HG02970 (cell line): ENCODE measurements at regions not wholly inside any gene's neighbourhood (a gene's known extent, or its start where the extent isn't known, plus 50 kb on each side); places are given as distances from the start of the nearest gene placed in this dataset.

ENCODE experiments used
- ATAC-seq: cut with Tn5 transposase; IDR thresholded peaks from one replicate; pipeline ENCODE4 v1.9.1; 2021; ENCODE audit warnings: mild to moderate bottlenecking, moderate library complexity, moderate number of reproducible peaks; ENCODE audit not compliant: unreplicated experiment, low FRiP score

- ATAC-seq, result no peak
These were observed 382.6 kb upstream of the NR5A2 start for GRCh38 chr1:199644912-199645311.

- ATAC-seq, result no peak
These were observed 380.7 kb upstream of the NR5A2 start for GRCh38 chr1:199646761-199647160.

- no peak for ATAC-seq
These were observed 370.1 kb upstream of the NR5A2 start for GRCh38 chr1:199657449-199657848.

- no peak for ATAC-seq
These were observed 367.4 kb upstream of the NR5A2 start for GRCh38 chr1:199660071-199660470.

GRCh38 chr1:199665371-199665770 lies 362.1 kb upstream of the NR5A2 start:
- no peak for ATAC-seq

- ATAC-seq, result no peak
These were observed 360.4 kb upstream of the NR5A2 start for GRCh38 chr1:199667089-199667488.

GRCh38 chr1:199669916-199670315 lies 357.6 kb upstream of the NR5A2 start:
- ATAC-seq, result no peak

GRCh38 chr1:199671684-199672083 lies 355.8 kb upstream of the NR5A2 start:
- no peak for ATAC-seq

GRCh38 chr1:199675937-199676336 lies 351.6 kb upstream of the NR5A2 start:
- ATAC-seq, result no peak

- ATAC-seq, result no peak
These were observed 348.7 kb upstream of the NR5A2 start for GRCh38 chr1:199678771-199679170.

GRCh38 chr1:199682081-199682480 lies 345.4 kb upstream of the NR5A2 start:
- no peak for ATAC-seq

GRCh38 chr1:199684686-199685273 lies 342.7 kb upstream of the NR5A2 start:
- ATAC-seq, result no peak

- no peak for ATAC-seq
These were observed 342.1 kb upstream of the NR5A2 start for GRCh38 chr1:199685369-199685768.

- no peak for ATAC-seq
These were observed 340.2 kb upstream of the NR5A2 start for GRCh38 chr1:199687321-199687720.

- no peak for ATAC-seq
These were observed 339.3 kb upstream of the NR5A2 start for GRCh38 chr1:199688133-199688676.

- no peak for ATAC-seq
These were observed 338.7 kb upstream of the NR5A2 start for GRCh38 chr1:199688774-199689173.

- ATAC-seq, result no peak
These were observed 337.0 kb upstream of the NR5A2 start for GRCh38 chr1:199690496-199690895.

- ATAC-seq, result no peak
These were observed 336.0 kb upstream of the NR5A2 start for GRCh38 chr1:199691540-199691939.

- ATAC-seq, result no peak
These were observed 333.8 kb upstream of the NR5A2 start for GRCh38 chr1:199693724-199694123.

GRCh38 chr1:199696225-199696624 lies 331.3 kb upstream of the NR5A2 start:
- no peak for ATAC-seq

- ATAC-seq, result no peak
These were observed 329.3 kb upstream of the NR5A2 start for GRCh38 chr1:199698222-199698621.

GRCh38 chr1:199700551-199700950 lies 327.0 kb upstream of the NR5A2 start:
- no peak for ATAC-seq

GRCh38 chr1:199701726-199702125 lies 325.8 kb upstream of the NR5A2 start:
- ATAC-seq, result no peak
